Activated naive CD4-positive, alpha-beta T cell treated with anti-CD3 and anti-CD28 coated beads, Interleukin-2, amount 50 U/mL, for 16 hours (primary cell): ENCODE measurements at regions not wholly inside any gene's neighbourhood (a gene's known extent, or its start where the extent isn't known, plus 50 kb on each side); places are given as distances from the start of the nearest gene placed in this dataset.
"Not testable (repeated sequence)": the region's sequence is repeated elsewhere in the genome, so short reads cannot be mapped to it uniquely, and the experiment has no call there.

Experiments used
- DNase-seq: peaks from one replicate; pipeline ENCODE4 v3.0.0-alpha.2; 2020

- no peak for DNase-seq
These were observed 57.1 kb downstream of the GRIN2B start for GRCh38 chr12:13924286-13924685.

GRCh38 chr12:13918897-13919296 lies 62.5 kb downstream of the GRIN2B start:
- DNase-seq = no peak

- no peak for DNase-seq
These were observed 66.3 kb downstream of the GRIN2B start for GRCh38 chr12:13915096-13915495.

GRCh38 chr12:13913371-13913770 lies 68.0 kb downstream of the GRIN2B start:
- no peak for DNase-seq

GRCh38 chr12:13911756-13912554 lies 69.4 kb downstream of the GRIN2B start:
- no peak for DNase-seq

GRCh38 chr12:13905794-13906193 lies 75.6 kb downstream of the GRIN2B start:
- no peak for DNase-seq

- no peak for DNase-seq
These were observed 80.7 kb downstream of the GRIN2B start for GRCh38 chr12:13900718-13901117.

- DNase-seq = not testable (repeated sequence)
These were observed 83.0 kb downstream of the GRIN2B start for GRCh38 chr12:13898387-13898786.

GRCh38 chr12:13897811-13898210 lies 83.6 kb downstream of the GRIN2B start:
- DNase-seq = no peak

GRCh38 chr12:13896063-13896626 lies 85.3 kb downstream of the GRIN2B start:
- DNase-seq = no peak

- no peak for DNase-seq
These were observed 89.5 kb downstream of the GRIN2B start for GRCh38 chr12:13891902-13892301.

GRCh38 chr12:13890943-13891342 lies 90.5 kb downstream of the GRIN2B start:
- no peak for DNase-seq

GRCh38 chr12:13887779-13888388 lies 93.5 kb downstream of the GRIN2B start:
- DNase-seq = no peak

- DNase-seq = no peak
These were observed 99.2 kb downstream of the GRIN2B start for GRCh38 chr12:13882176-13882575.

GRCh38 chr12:13880613-13881012 lies 100.8 kb downstream of the GRIN2B start:
- DNase-seq = no peak

GRCh38 chr12:13875744-13876143 lies 105.7 kb downstream of the GRIN2B start:
- DNase-seq = no peak

GRCh38 chr12:13870255-13870654 lies 111.1 kb downstream of the GRIN2B start:
- DNase-seq = no peak

GRCh38 chr12:13864081-13864673 lies 117.2 kb downstream of the GRIN2B start:
- DNase-seq = peak; percentile 55

GRCh38 chr12:13857750-13858149 lies 123.7 kb downstream of the GRIN2B start:
- DNase-seq = no peak

GRCh38 chr12:13853471-13853870 lies 127.9 kb downstream of the GRIN2B start:
- no peak for DNase-seq

- DNase-seq = no peak
These were observed 129.6 kb downstream of the GRIN2B start for GRCh38 chr12:13851828-13852227.

GRCh38 chr12:13849456-13849855 lies 131.9 kb downstream of the GRIN2B start:
- DNase-seq = no peak

- no peak for DNase-seq
These were observed 137.6 kb downstream of the GRIN2B start for GRCh38 chr12:13843841-13844240.

- no peak for DNase-seq
These were observed 140.0 kb downstream of the GRIN2B start for GRCh38 chr12:13841358-13841757.
